Sigmoid colon (tissue), 6 donors: ENCODE measurements at regions not wholly inside any gene's neighbourhood (a gene's known extent, or its start where the extent isn't known, plus 50 kb on each side); places are given as distances from the start of the nearest gene placed in this dataset.
"Not testable (repeated sequence)": the region's sequence is repeated elsewhere in the genome, so short reads cannot be mapped to it uniquely, and the experiment has no call there.

Experiments used
- DNase-seq: peaks from one replicate; pipeline ENCODE4 v3.0.0-alpha.2; 2019
- H3K27ac ChIP-seq, 4 donors: fragments of 200-600 bp; sonication (generic); one replicate each; pipeline ENCODE4 v1.5.1; 2016 to 2019; ENCODE audit warnings: mild to moderate bottlenecking in 1 of 4
- H3K27me3 ChIP-seq, 3 donors: fragments of 200-600 bp; sonication (generic); one replicate each; pipeline ENCODE4 v1.5.1; 2019; ENCODE audit warnings: mild to moderate bottlenecking in 1 of 3
- H3K36me3 ChIP-seq, 4 donors: fragments of 200-600 bp; sonication (generic); one replicate each; pipeline ENCODE4 v1.5.1; 2016 to 2019
- H3K4me1 ChIP-seq, 4 donors: fragments of 200-600 bp; sonication (generic); one replicate each; pipeline ENCODE4 v1.5.1; 2017 to 2019
- H3K4me3 ChIP-seq, 4 donors: fragments of 200-600 bp; sonication (generic); one replicate each; pipeline ENCODE4 v1.5.1; 2017 to 2019; ENCODE audit warnings: mild to moderate bottlenecking in 2 of 4, moderate library complexity in 1 of 4
- H3K9me3 ChIP-seq, 4 donors: fragments of 200-600 bp in 3 of 4; sonication (generic) in 3 of 4; one replicate each; pipeline versions ENCODE4 v1.5.1 to v1.6.1; 2013 to 2019
- CTCF ChIP-seq, 4 experiments: fragments of 450-650 bp in 3 of 4; fragments of 200-600 bp in 1 of 4; IDR thresholded peaks; one replicate each; pipeline ENCODE4 v1.5.1; 2016 to 2019; ENCODE audit warnings: antibody characterized with exemption in 4 of 4, mild to moderate bottlenecking in 3 of 4, moderate library complexity in 2 of 4
- EP300 ChIP-seq, 4 donors: sonication (generic); formaldehyde crosslinking; IDR thresholded peaks; one replicate each; pipeline ENCODE4 v1.6.1; 2017; ENCODE audit warnings: antibody characterized with exemption in 4 of 4
- POLR2A ChIP-seq, 2 donors: fragments of 450-650 bp; IDR thresholded peaks; one replicate each; pipeline ENCODE4 v1.6.1; 2016; ENCODE audit warnings: antibody characterized with exemption in 2 of 2, mild to moderate bottlenecking in 2 of 2, moderate library complexity in 2 of 2
- POLR2AphosphoS5 ChIP-seq, 4 donors: sonication (generic); formaldehyde crosslinking; IDR thresholded peaks; one replicate each; pipeline ENCODE4 v1.6.1; 2017; ENCODE audit warnings: antibody characterized with exemption in 4 of 4
- WGBS, 2 donors: extraction: QIAGEN DNeasy Blood & Tissue Kit; methylation state at CpG; one replicate each; pipeline ENCODE4 v1.1.7; 2013; 5-methylcytosine and 5-hydroxymethylcytosine counted together
- intact Hi-C: fragments of 100-400 bp; cut with DNase I; formaldehyde crosslinking; loops from one replicate; pipeline ENCODE4 v1.15.1; 2023
- donor health status: healthy with polysubstance abuse.
- donor health status: healthy.

- H3K4me1 ChIP-seq = no peaks in the 10 kb centered on the region
- TF ChIP-seq CTCF (IDR thresholded peaks at IDR 0.05) = no peak
- no peak for TF ChIP-seq POLR2A (IDR thresholded peaks at IDR 0.05)
- TF ChIP-seq POLR2AphosphoS5 (IDR thresholded peaks at IDR 0.05) = no peak
- TF ChIP-seq EP300 (IDR thresholded peaks at IDR 0.05) = no peak
- no peaks in the 10 kb centered on the region for H3K9me3 ChIP-seq
- no peaks in the 10 kb centered on the region for H3K27me3 ChIP-seq
- 17 to 26% methylated on average over 3 of the region's 3 CpGs for WGBS, 2 donors
- no peaks in the 10 kb centered on the region for H3K36me3 ChIP-seq
- DNase-seq = no peak
- H3K27ac ChIP-seq = no peak overlapping the region
- H3K4me3 ChIP-seq = no peak overlapping the region
- intact Hi-C loops = no loop called here
These were observed 271.5 kb downstream of the CDK5RAP2 start for GRCh38 chr9:120308495-120308894.

GRCh38 chr9:120307599-120307998, 272.4 kb downstream of the CDK5RAP2 start:
- DNase-seq = no peak
- TF ChIP-seq POLR2A (IDR thresholded peaks at IDR 0.05) (no peak), POLR2AphosphoS5 (IDR thresholded peaks at IDR 0.05) (no peak), CTCF (IDR thresholded peaks at IDR 0.05) (no peak), EP300 (IDR thresholded peaks at IDR 0.05) (no peak)
- Histone ChIP-seq H3K27me3 (no peaks in the 10 kb centered on the region), H3K4me1 (no peaks in the 10 kb centered on the region), H3K36me3 (no peaks in the 10 kb centered on the region), H3K27ac (no peak overlapping the region), H3K9me3 (no peaks in the 10 kb centered on the region), H3K4me3 (no peak overlapping the region)
- WGBS, 2 donors = 83 to 88% methylated on average over 2 of the region's 2 CpGs
- intact Hi-C loops = no loop called here

GRCh38 chr9:120306561-120306960, 273.4 kb downstream of the CDK5RAP2 start:
- no peak for DNase-seq
- TF ChIP-seq EP300 (IDR thresholded peaks at IDR 0.05) = no peak
- no peak for TF ChIP-seq CTCF (IDR thresholded peaks at IDR 0.05)
- no peak for TF ChIP-seq POLR2AphosphoS5 (IDR thresholded peaks at IDR 0.05)
- no peak for TF ChIP-seq POLR2A (IDR thresholded peaks at IDR 0.05)
- Histone ChIP-seq H3K4me1 (no peaks in the 10 kb centered on the region), H3K9me3 (no peaks in the 10 kb centered on the region), H3K27ac (no peak overlapping the region), H3K36me3 (no peaks in the 10 kb centered on the region), H3K27me3 (no peaks in the 10 kb centered on the region), H3K4me3 (no peak overlapping the region)
- intact Hi-C loops = no loop called here
- WGBS, 2 donors = 73 to 76% methylated on average over 3 of the region's 3 CpGs

GRCh38 chr9:120306088-120306487, 273.9 kb downstream of the CDK5RAP2 start:
- no peak overlapping the region for H3K27ac ChIP-seq
- H3K36me3 ChIP-seq = no peaks in the 10 kb centered on the region
- no peaks in the 10 kb centered on the region for H3K27me3 ChIP-seq
- no peak overlapping the region for H3K4me3 ChIP-seq
- TF ChIP-seq CTCF (IDR thresholded peaks at IDR 0.05) (no peak), POLR2AphosphoS5 (IDR thresholded peaks at IDR 0.05) (no peak), EP300 (IDR thresholded peaks at IDR 0.05) (no peak), POLR2A (IDR thresholded peaks at IDR 0.05) (no peak)
- H3K4me1 ChIP-seq = no peaks in the 10 kb centered on the region
- DNase-seq = no peak
- intact Hi-C loops = no loop called here
- WGBS, 2 donors = 26 to 44% methylated on average over 3 of the region's 3 CpGs
- no peaks in the 10 kb centered on the region for H3K9me3 ChIP-seq

GRCh38 chr9:120304896-120305295, 275.1 kb downstream of the CDK5RAP2 start:
- H3K27me3 ChIP-seq, H3K27ac ChIP-seq, H3K36me3 ChIP-seq, H3K9me3 ChIP-seq, H3K4me1 ChIP-seq, DNase-seq, H3K4me3 ChIP-seq, intact Hi-C loops: not testable (repeated sequence)
- 95 to 96% methylated on average over 28 of the region's 28 CpGs for WGBS, 2 donors
